ENCODE measurements at regions not wholly inside any gene's neighbourhood (a gene's known extent, or its start where the extent isn't known, plus 50 kb on each side); places are given as distances from the start of the nearest gene placed in this dataset.

- TF ChIP-seq EZH2 (IDR thresholded peaks at IDR 0.05; ENCODE audit: borderline replicate concordance, low read depth, low read length, severe bottlenecking), result no peak
- TF ChIP-seq CTCF (IDR thresholded peaks at IDR 0.05; ENCODE audit: borderline replicate concordance, extremely low read depth, low read length, poor library complexity, severe bottlenecking), result no peak
Measured at GRCh38 chr6:169160091-169160854, 93.4 kb downstream of the THBS2 start.
